SK-N-SH (cell line): ENCODE measurements at regions not wholly inside any gene's neighbourhood (a gene's known extent, or its start where the extent isn't known, plus 50 kb on each side); places are given as distances from the start of the nearest gene placed in this dataset.

Source experiments
- CTCF ChIP-seq: fragments of 200-600 bp; sonication (generic); IDR thresholded peaks from 2 replicates; pipeline ENCODE4 v1.6.1; 2017; ENCODE audit warnings: antibody characterized with exemption, mild to moderate bottlenecking, moderate library complexity
- EP300 ChIP-seq, 2 experiments: IDR thresholded peaks; 2 replicates each; pipeline versions ENCODE4 v1.4.0 to v1.6.1; 2012; ENCODE audit warnings: borderline replicate concordance in 1 of 2, low read depth in 1 of 2, low read length in 1 of 2
- EZH2phosphoT487 ChIP-seq: fragments of 200-600 bp; sonication (generic); IDR thresholded peaks from 2 replicates; pipeline ENCODE4 v1.6.1; 2017; ENCODE audit warnings: low read depth, mixed run types, mild to moderate bottlenecking, antibody characterized with exemption, moderate library complexity, borderline replicate concordance
- JUND ChIP-seq: IDR thresholded peaks from 2 replicates; pipeline ENCODE4 v1.4.0; 2012
- MAX ChIP-seq: IDR thresholded peaks from 2 replicates; pipeline ENCODE4 v1.4.0; 2012; ENCODE audit warnings: low read depth

GRCh38 chr5:2052687-2053086 is 170.0 kb upstream of the IRX4 start:
- no peak for TF ChIP-seq JUND
- TF ChIP-seq EP300 (IDR thresholded peaks at IDR 0.05; ENCODE audit: borderline replicate concordance in 1 of 2, low read depth in 1 of 2, low read length in 1 of 2) = no peak
- no peak for TF ChIP-seq MAX
- no peak for TF ChIP-seq CTCF
- no peak for TF ChIP-seq EZH2phosphoT487
